ENCODE measurements at regions not wholly inside any gene's neighbourhood (a gene's known extent, or its start where the extent isn't known, plus 50 kb on each side); places are given as distances from the start of the nearest gene placed in this dataset.

DNA sequence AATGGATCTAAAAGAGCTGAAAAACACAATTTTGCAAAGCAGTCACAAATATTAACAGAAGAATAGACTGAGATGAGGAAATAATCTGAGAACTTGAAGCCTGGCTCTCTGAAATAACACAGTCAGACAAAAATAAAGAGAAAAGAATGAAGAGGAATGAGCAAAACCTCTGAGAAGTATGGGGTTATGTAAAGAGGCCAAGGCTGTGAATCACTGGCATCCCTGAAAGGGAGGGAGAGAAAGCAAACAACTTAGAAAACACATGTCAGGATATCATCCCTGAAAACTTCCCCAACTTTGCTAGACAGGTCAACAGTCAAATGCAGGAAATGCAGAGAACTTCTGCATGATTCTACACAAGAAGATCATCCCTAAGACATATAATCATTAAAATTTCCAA, 73.5 kb upstream of the LHCGR start:
- no peaks in the 10 kb centered on the region for H3K27me3 Mint-ChIP-seq (ENCODE audit: low read depth in 3 of 3)
- TF ChIP-seq, protein P1, sequence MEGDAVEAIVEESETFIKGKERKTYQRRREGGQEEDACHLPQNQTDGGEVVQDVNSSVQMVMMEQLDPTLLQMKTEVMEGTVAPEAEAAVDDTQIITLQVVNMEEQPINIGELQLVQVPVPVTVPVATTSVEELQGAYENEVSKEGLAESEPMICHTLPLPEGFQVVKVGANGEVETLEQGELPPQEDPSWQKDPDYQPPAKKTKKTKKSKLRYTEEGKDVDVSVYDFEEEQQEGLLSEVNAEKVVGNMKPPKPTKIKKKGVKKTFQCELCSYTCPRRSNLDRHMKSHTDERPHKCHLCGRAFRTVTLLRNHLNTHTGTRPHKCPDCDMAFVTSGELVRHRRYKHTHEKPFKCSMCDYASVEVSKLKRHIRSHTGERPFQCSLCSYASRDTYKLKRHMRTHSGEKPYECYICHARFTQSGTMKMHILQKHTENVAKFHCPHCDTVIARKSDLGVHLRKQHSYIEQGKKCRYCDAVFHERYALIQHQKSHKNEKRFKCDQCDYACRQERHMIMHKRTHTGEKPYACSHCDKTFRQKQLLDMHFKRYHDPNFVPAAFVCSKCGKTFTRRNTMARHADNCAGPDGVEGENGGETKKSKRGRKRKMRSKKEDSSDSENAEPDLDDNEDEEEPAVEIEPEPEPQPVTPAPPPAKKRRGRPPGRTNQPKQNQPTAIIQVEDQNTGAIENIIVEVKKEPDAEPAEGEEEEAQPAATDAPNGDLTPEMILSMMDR (IDR thresholded peaks at IDR 0.05), result no peak
- H3K36me3 Mint-ChIP-seq, result no peaks in the 10 kb centered on the region
- DNase-seq, result no peak
- no peaks in the 10 kb centered on the region for H3K36me3 ChIP-seq (replicated peaks in 1 of 2; ENCODE audit: control insufficient read depth in 1 of 2, insufficient read depth in 2 of 2, low read length in 2 of 2)
- no peak overlapping the region for H3K27ac ChIP-seq (ENCODE audit: low read depth in 1 of 2, low read length in 2 of 2)
- no peaks in the 10 kb centered on the region for H4K20me1 ChIP-seq (ENCODE audit: insufficient read depth, low read length)
- intact Hi-C loops (cut with micrococcal nuclease), result no loop called here
- no peaks in the 10 kb centered on the region for H3K4me1 ChIP-seq (ENCODE audit: control insufficient read depth in 1 of 2, insufficient read depth in 2 of 2, low read length in 2 of 2)
- no peak overlapping the region for H3K9ac ChIP-seq (ENCODE audit: insufficient read depth, low read length, poor library complexity, severe bottlenecking)
- H3K4me3 Mint-ChIP-seq, result no peak overlapping the region
- H3K4me3 ChIP-seq (replicated peaks in 1 of 3; ENCODE audit: low read depth in 2 of 3, low read length in 3 of 3), result no peak overlapping the region
- H3K9me3 ChIP-seq (replicated peaks in 1 of 2; ENCODE audit: control insufficient read depth in 1 of 2, insufficient read depth in 1 of 2, low read length in 2 of 2), result peaks cover 0 to 7% of the 10 kb centered on the region in 2 donors
- H3K4me1 Mint-ChIP-seq, result no peaks in the 10 kb centered on the region
- peaks cover 2 to 15% (median 8%) of the 10 kb centered on the region in 7 donors for H3K9me3 Mint-ChIP-seq
- H3K27me3 ChIP-seq (ENCODE audit: control insufficient read depth in 2 of 2, insufficient read depth in 2 of 2, low read length in 2 of 2), result no peaks in the 10 kb centered on the region
- H2AFZ ChIP-seq (ENCODE audit: insufficient read depth, low read depth, low read length, poor library complexity, severe bottlenecking), result no peak overlapping the region
- no peaks in the 10 kb centered on the region for H3K79me2 ChIP-seq (ENCODE audit: insufficient read depth, low read length)
- H3K4me2 ChIP-seq (replicated peaks; ENCODE audit: extremely low read depth, low read length, poor library complexity, severe bottlenecking), result no peak overlapping the region
- H3K27ac Mint-ChIP-seq, result no peak overlapping the region

DNA sequence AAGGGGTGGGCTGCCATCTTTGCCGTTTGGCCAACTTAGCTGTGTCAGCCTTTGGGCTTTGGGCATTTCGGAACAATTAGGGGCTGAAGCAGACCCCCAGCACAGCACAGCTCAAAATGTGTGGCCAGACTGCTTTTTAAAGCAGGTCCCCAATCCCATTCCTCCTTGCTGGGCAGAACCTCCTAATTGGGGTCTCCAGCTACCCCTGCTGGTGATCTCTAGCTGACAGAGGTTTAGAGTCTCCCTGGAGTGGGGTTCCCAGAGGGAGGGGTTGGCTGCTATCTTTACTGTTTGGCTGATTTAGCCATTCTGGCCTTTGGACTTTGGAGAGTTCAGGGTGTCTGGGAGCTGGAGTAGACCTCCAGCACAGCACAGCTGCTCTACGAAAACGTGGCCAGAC, 71.5 kb upstream of the LHCGR start:
- no peaks in the 10 kb centered on the region for H3K36me3 ChIP-seq (replicated peaks in 1 of 2; ENCODE audit: control insufficient read depth in 1 of 2, insufficient read depth in 2 of 2, low read length in 2 of 2)
- intact Hi-C loops (cut with micrococcal nuclease), result no loop called here
- no peak overlapping the region for H3K4me3 ChIP-seq (replicated peaks in 1 of 3; ENCODE audit: low read depth in 2 of 3, low read length in 3 of 3)
- H3K4me1 ChIP-seq (ENCODE audit: control insufficient read depth in 1 of 2, insufficient read depth in 2 of 2, low read length in 2 of 2), result no peaks in the 10 kb centered on the region
- H3K9me3 Mint-ChIP-seq, result peaks cover 0 to 9% (median 3%) of the 10 kb centered on the region in 7 donors
- no peak overlapping the region for H3K4me2 ChIP-seq (replicated peaks; ENCODE audit: extremely low read depth, low read length, poor library complexity, severe bottlenecking)
- H3K27ac Mint-ChIP-seq, result no peak overlapping the region
- no peak overlapping the region for H3K4me3 Mint-ChIP-seq
- H3K4me1 Mint-ChIP-seq, result no peaks in the 10 kb centered on the region
- H3K36me3 Mint-ChIP-seq, result no peaks in the 10 kb centered on the region
- peaks cover 0 to 7% of the 10 kb centered on the region in 2 donors for H3K9me3 ChIP-seq (replicated peaks in 1 of 2; ENCODE audit: control insufficient read depth in 1 of 2, insufficient read depth in 1 of 2, low read length in 2 of 2)
- no peaks in the 10 kb centered on the region for H3K27me3 Mint-ChIP-seq (ENCODE audit: low read depth in 3 of 3)
- H3K27me3 ChIP-seq (ENCODE audit: control insufficient read depth in 2 of 2, insufficient read depth in 2 of 2, low read length in 2 of 2), result no peaks in the 10 kb centered on the region
- no peak for DNase-seq
- H3K27ac ChIP-seq (ENCODE audit: low read depth in 1 of 2, low read length in 2 of 2), result no peak overlapping the region
- H2AFZ ChIP-seq (ENCODE audit: insufficient read depth, low read depth, low read length, poor library complexity, severe bottlenecking), result no peak overlapping the region
- H4K20me1 ChIP-seq (ENCODE audit: insufficient read depth, low read length), result no peaks in the 10 kb centered on the region
- H3K79me2 ChIP-seq (ENCODE audit: insufficient read depth, low read length), result no peaks in the 10 kb centered on the region
- TF ChIP-seq, protein P1 (IDR thresholded peaks at IDR 0.05), result no peak
- WGBS (ENCODE audit: insufficient coverage), result 95% methylated on average over 4 of the region's 4 CpGs
- no peak overlapping the region for H3K9ac ChIP-seq (ENCODE audit: insufficient read depth, low read length, poor library complexity, severe bottlenecking)

Measured in CD14-positive monocyte (primary cell).